Panc1 (cell line): ENCODE measurements at regions not wholly inside any gene's neighbourhood (a gene's known extent, or its start where the extent isn't known, plus 50 kb on each side); places are given as distances from the start of the nearest gene placed in this dataset.
"Not testable (repeated sequence)": the region's sequence is repeated elsewhere in the genome, so short reads cannot be mapped to it uniquely, and the experiment has no call there.

Experiments
- ATAC-seq: fragments of 200-7000 bp; cut with Tn5 transposase; 2 replicates; pipeline ENCODE4 v1.9.1; 2020; ENCODE audit warnings: mild to moderate bottlenecking, moderate library complexity
- BruUV-seq: library from RNA; stranded (reverse); fragments of 400-500 nt; replicated peaks from 2 replicates; lab custom pipeline; 2021; lab: Mats Ljungman, UMichigan
- CTCF ChIA-PET: fragments of 300-600 bp; sonication (Branson Sonifier 250); formaldehyde crosslinking; loops from one replicate; lab custom pipeline; 2022; ENCODE audit warnings: antibody characterized with exemption; lab: Charles Lee
- POLR2A ChIA-PET: fragments of 300-600 bp; sonication (Branson Sonifier 250); formaldehyde crosslinking; loops from one replicate; lab custom pipeline; 2022; ENCODE audit warnings: antibody characterized with exemption; lab: Charles Lee
- DNase-seq: peaks from one replicate; pipeline ENCODE4 v3.0.0-alpha.2; 2010; ENCODE audit warnings: low read depth, low spot score
- H3K27ac ChIP-seq: 2 replicates; pipeline ENCODE4 v1.5.1; 2011; ENCODE audit warnings: mild to moderate bottlenecking, low read length, inconsistent platforms
- H3K27me3 ChIP-seq: fragments of 200-500 bp; sonication (Bioruptor generic); 2 replicates; pipeline ENCODE4 v1.6.0; 2014; ENCODE audit warnings: low read length, inconsistent platforms; ENCODE audit not compliant: control insufficient read depth, insufficient read depth
- H3K36me3 ChIP-seq: fragments of 200-500 bp; sonication (Bioruptor generic); 2 replicates; pipeline ENCODE4 v1.5.1; 2014; ENCODE audit warnings: inconsistent platforms, mild to moderate bottlenecking, low read length, moderate library complexity; ENCODE audit not compliant: control insufficient read depth, insufficient read depth
- H3K4me1 ChIP-seq: 2 replicates; pipeline ENCODE4 v1.5.1; 2011; ENCODE audit warnings: inconsistent platforms, mild to moderate bottlenecking, low read length, moderate library complexity; ENCODE audit not compliant: control insufficient read depth, insufficient read depth
- H3K4me3 ChIP-seq, 2 experiments: 2 replicates each; pipeline ENCODE4 v1.5.1; 2011 to 2012; ENCODE audit warnings: low read depth in 2 of 2, low read length in 2 of 2, mild to moderate bottlenecking in 2 of 2, inconsistent platforms in 1 of 2, moderate library complexity in 1 of 2
- H3K9me3 ChIP-seq: fragments of 200-500 bp; sonication (Bioruptor generic); 2 replicates; pipeline ENCODE4 v1.5.1; 2014; ENCODE audit warnings: low read depth, mild to moderate bottlenecking, inconsistent platforms, low read length, moderate library complexity; ENCODE audit not compliant: control insufficient read depth, insufficient read depth
- POLR2AphosphoS5 ChIP-seq: IDR thresholded peaks from 2 replicates; pipeline ENCODE4 v1.6.1; 2012; ENCODE audit warnings: mild to moderate bottlenecking, low read depth, low read length, moderate library complexity
- SIN3A ChIP-seq: IDR thresholded peaks from 2 replicates; pipeline ENCODE4 v1.6.1; 2012; ENCODE audit warnings: low read depth, mild to moderate bottlenecking, low read length, moderate library complexity, borderline replicate concordance; ENCODE audit not compliant: insufficient read depth
- TCF7L2 ChIP-seq: IDR thresholded peaks from 2 replicates; pipeline ENCODE4 v1.6.1; 2011; ENCODE audit warnings: mild to moderate bottlenecking, low read depth, low read length, inconsistent platforms
- in situ Hi-C: cut with HindIII; loops from 2 replicates; pipeline ENCODE4 v1.10.0; 2016; ENCODE audit warnings: low sequenced_read_pairs, low pct_unique_long_range_greater_than_20kb
- intact Hi-C: fragments of 100-400 bp; cut with micrococcal nuclease; formaldehyde crosslinking; loops from one replicate; pipeline ENCODE4 v1.10.0; 2022; ENCODE audit not compliant: unreplicated experiment
- TF ChIP-seq, protein P1 (sequence below): fragments of 450-650 bp; IDR thresholded peaks from 2 replicates; pipeline ENCODE4 v1.5.1; 2017; ENCODE audit warnings: mild to moderate bottlenecking
- TF ChIP-seq, protein P2 (sequence below), 2 experiments: IDR thresholded peaks; 2 replicates each; pipeline ENCODE4 v1.6.1; 2011 to 2012; ENCODE audit warnings: low read depth in 2 of 2, control low read depth in 1 of 2, low read length in 1 of 2, mild to moderate bottlenecking in 1 of 2, moderate library complexity in 1 of 2; ENCODE audit not compliant: insufficient read depth in 1 of 2

DNA sequence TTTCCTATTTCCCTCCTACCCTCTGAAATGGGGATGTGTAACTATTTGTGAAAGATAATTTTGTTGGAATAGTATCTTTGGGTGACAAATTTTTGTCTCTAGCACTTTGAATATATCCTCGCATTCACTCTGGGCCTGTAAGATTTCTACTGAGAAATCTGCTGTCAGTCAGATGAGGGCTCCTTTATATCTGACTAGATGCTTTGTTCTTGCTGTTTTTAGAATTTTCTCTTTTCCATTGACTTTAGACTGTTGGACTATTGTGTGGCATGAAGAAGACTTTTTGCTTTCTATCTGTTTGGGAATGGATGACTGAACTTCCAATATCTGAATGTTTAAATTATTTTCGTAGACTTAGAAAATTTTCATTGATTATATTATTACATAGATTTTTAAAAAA lies 54.2 kb upstream of the GRID2 start:
- no peak overlapping the region for H3K4me3 ChIP-seq
- TF ChIP-seq, protein P1, sequence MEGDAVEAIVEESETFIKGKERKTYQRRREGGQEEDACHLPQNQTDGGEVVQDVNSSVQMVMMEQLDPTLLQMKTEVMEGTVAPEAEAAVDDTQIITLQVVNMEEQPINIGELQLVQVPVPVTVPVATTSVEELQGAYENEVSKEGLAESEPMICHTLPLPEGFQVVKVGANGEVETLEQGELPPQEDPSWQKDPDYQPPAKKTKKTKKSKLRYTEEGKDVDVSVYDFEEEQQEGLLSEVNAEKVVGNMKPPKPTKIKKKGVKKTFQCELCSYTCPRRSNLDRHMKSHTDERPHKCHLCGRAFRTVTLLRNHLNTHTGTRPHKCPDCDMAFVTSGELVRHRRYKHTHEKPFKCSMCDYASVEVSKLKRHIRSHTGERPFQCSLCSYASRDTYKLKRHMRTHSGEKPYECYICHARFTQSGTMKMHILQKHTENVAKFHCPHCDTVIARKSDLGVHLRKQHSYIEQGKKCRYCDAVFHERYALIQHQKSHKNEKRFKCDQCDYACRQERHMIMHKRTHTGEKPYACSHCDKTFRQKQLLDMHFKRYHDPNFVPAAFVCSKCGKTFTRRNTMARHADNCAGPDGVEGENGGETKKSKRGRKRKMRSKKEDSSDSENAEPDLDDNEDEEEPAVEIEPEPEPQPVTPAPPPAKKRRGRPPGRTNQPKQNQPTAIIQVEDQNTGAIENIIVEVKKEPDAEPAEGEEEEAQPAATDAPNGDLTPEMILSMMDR, result no peak
- TF ChIP-seq, protein P2, sequence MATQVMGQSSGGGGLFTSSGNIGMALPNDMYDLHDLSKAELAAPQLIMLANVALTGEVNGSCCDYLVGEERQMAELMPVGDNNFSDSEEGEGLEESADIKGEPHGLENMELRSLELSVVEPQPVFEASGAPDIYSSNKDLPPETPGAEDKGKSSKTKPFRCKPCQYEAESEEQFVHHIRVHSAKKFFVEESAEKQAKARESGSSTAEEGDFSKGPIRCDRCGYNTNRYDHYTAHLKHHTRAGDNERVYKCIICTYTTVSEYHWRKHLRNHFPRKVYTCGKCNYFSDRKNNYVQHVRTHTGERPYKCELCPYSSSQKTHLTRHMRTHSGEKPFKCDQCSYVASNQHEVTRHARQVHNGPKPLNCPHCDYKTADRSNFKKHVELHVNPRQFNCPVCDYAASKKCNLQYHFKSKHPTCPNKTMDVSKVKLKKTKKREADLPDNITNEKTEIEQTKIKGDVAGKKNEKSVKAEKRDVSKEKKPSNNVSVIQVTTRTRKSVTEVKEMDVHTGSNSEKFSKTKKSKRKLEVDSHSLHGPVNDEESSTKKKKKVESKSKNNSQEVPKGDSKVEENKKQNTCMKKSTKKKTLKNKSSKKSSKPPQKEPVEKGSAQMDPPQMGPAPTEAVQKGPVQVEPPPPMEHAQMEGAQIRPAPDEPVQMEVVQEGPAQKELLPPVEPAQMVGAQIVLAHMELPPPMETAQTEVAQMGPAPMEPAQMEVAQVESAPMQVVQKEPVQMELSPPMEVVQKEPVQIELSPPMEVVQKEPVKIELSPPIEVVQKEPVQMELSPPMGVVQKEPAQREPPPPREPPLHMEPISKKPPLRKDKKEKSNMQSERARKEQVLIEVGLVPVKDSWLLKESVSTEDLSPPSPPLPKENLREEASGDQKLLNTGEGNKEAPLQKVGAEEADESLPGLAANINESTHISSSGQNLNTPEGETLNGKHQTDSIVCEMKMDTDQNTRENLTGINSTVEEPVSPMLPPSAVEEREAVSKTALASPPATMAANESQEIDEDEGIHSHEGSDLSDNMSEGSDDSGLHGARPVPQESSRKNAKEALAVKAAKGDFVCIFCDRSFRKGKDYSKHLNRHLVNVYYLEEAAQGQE (IDR thresholded peaks at IDR 0.05; ENCODE audit: insufficient read depth in 1 of 2, low read depth in 2 of 2, low read length in 1 of 2), result no peak
- no peak for TF ChIP-seq SIN3A
- TF ChIP-seq POLR2AphosphoS5, result no peak
- no peak for TF ChIP-seq TCF7L2
- no peaks in the 10 kb centered on the region for H3K36me3 ChIP-seq
- H3K4me1 ChIP-seq, result no peaks in the 10 kb centered on the region
- ATAC-seq (no peak), DNase-seq (no peak)
- H3K27me3 ChIP-seq, result no peaks in the 10 kb centered on the region
- H3K9me3 ChIP-seq, result no peaks in the 10 kb centered on the region
- intact Hi-C loops, result no loop called here
- H3K27ac ChIP-seq, result no peak overlapping the region
- BruUV-seq, result no TSS peak
- ChIA-PET POLR2A (no interaction called here), CTCF (no interaction called here)
- in situ Hi-C loops, result no loop called here

DNA sequence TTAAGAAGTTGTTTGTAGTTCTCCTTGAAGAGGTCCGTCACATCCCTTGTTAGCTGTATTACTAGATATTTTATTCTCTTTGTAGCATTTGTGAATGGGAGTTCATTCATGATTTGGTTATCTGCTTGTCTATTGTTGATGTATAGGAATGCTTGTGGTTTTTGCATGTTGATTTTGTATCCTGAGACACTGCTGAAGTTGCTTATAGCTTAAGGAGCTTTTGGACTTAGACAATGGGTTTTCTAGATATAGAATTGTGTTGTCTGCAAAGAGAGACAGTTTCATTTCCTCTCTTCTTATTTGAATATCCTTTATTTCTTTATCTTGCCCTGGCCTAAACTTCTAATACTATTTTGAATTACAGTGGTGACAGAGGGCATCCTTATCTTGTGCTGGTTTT lies 52.1 kb upstream of the GRID2 start:
- ATAC-seq, result no peak
- CTCF ChIA-PET, result no interaction called here

DNA sequence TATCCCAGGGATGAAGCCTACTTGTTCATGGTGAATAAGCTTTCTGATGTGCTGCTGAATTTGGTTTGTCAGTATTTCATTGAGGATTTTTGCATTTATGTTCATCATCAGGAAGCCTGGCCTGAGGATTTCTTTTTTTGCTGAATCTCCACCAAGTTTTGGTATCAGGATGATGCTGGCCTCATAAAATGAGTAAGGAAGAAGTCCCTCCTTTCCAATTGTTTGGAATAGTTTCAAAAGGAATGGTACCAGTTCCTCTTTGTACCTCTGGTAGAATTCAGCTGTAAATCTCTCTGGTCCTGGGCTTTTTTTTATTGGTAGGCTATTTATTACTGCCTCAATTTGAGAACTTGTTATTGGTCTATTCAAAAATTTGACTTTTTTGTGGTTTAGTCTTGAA lies 51.4 kb upstream of the GRID2 start:
- ATAC-seq, H3K9me3 ChIP-seq, H3K36me3 ChIP-seq, DNase-seq, H3K4me1 ChIP-seq, H3K4me3 ChIP-seq, H3K27ac ChIP-seq, in situ Hi-C loops, CTCF ChIA-PET, POLR2A ChIA-PET, BruUV-seq, intact Hi-C loops, H3K27me3 ChIP-seq: not testable (repeated sequence)

More for the DNA sequence above, 52.1 kb upstream of the GRID2 start:
- no peaks in the 10 kb centered on the region for H3K27me3 ChIP-seq
- BruUV-seq, result no TSS peak
- intact Hi-C loops (no loop called here), in situ Hi-C loops (no loop called here)
- H3K4me3 ChIP-seq, result no peak overlapping the region
- H3K27ac ChIP-seq, result no peak overlapping the region
- POLR2A ChIA-PET, result no interaction called here
- no peak for DNase-seq
- H3K9me3 ChIP-seq, result no peaks in the 10 kb centered on the region
- no peaks in the 10 kb centered on the region for H3K36me3 ChIP-seq
- no peaks in the 10 kb centered on the region for H3K4me1 ChIP-seq
- TF ChIP-seq, protein P2 (IDR thresholded peaks at IDR 0.05; ENCODE audit: insufficient read depth in 1 of 2, low read depth in 2 of 2, low read length in 1 of 2), result no peak
- TF ChIP-seq SIN3A (no peak), POLR2AphosphoS5 (no peak), TCF7L2 (no peak)
- TF ChIP-seq, protein P1, result no peak
